ENCODE measurements at regions not wholly inside any gene's neighbourhood (a gene's known extent, or its start where the extent isn't known, plus 50 kb on each side); places are given as distances from the start of the nearest gene placed in this dataset.
"Not testable (repeated sequence)": the region's sequence is repeated elsewhere in the genome, so short reads cannot be mapped to it uniquely, and the experiment has no call there.

DNA sequence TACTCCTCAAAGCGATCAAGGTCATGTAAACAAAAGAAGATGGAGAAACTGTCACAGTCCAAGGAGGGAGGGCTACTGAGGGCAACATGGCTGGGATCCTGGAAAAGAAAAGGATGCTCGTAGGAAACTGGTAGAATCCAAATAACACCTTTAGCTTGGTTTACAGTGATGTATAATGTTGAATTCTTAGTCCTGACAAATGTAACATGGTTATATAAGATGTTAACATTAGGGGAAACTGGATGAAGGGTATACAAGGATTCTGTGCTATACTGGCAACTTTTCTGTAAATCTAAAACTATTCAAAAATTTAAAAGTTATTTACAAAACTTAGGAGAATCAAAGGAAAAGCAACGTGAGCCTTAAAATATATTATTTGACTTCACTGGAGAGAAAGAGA lies 257.0 kb downstream of the TTC32 start:
- Histone ChIP-seq H3K9me3 (ENCODE audit: control insufficient read depth, low read depth, low read length) (no peaks in the 10 kb centered on the region), H3K36me3 (ENCODE audit: control insufficient read depth, insufficient read depth, low read length) (no peaks in the 10 kb centered on the region), H3K4me3 (ENCODE audit: low read length) (no peak overlapping the region), H3K27ac (ENCODE audit: low read length) (no peak overlapping the region), H3K4me1 (ENCODE audit: control insufficient read depth, insufficient read depth, low read length) (no peaks in the 10 kb centered on the region), H3K27me3 (ENCODE audit: control insufficient read depth, insufficient read depth, low read length) (no peaks in the 10 kb centered on the region)
- DNase-seq, result no peak
- 100% methylated on average over 2 of the region's 3 CpGs for WGBS (ENCODE audit: insufficient coverage, low lambda C conversion rate)

GRCh38 chr2:19643117-19643518 lies 258.7 kb downstream of the TTC32 start:
- WGBS (ENCODE audit: insufficient coverage, low lambda C conversion rate), result 86% methylated on average over 1 of the region's 3 CpGs
- Histone ChIP-seq H3K9me3 (ENCODE audit: control insufficient read depth, low read depth, low read length) (no peaks in the 10 kb centered on the region), H3K4me1 (ENCODE audit: control insufficient read depth, insufficient read depth, low read length) (no peaks in the 10 kb centered on the region), H3K27ac (ENCODE audit: low read length) (no peak overlapping the region), H3K36me3 (ENCODE audit: control insufficient read depth, insufficient read depth, low read length) (no peaks in the 10 kb centered on the region), H3K4me3 (ENCODE audit: low read length) (no peak overlapping the region), H3K27me3 (ENCODE audit: control insufficient read depth, insufficient read depth, low read length) (no peaks in the 10 kb centered on the region)
- peak in 1 of 2 donors; percentile 8 for DNase-seq

GRCh38 chr2:19642501-19642900 lies 259.3 kb downstream of the TTC32 start:
- Histone ChIP-seq H3K4me1 (ENCODE audit: control insufficient read depth, insufficient read depth, low read length) (no peaks in the 10 kb centered on the region), H3K36me3 (ENCODE audit: control insufficient read depth, insufficient read depth, low read length) (no peaks in the 10 kb centered on the region), H3K9me3 (ENCODE audit: control insufficient read depth, low read depth, low read length) (no peaks in the 10 kb centered on the region), H3K27ac (ENCODE audit: low read length) (no peak overlapping the region), H3K27me3 (ENCODE audit: control insufficient read depth, insufficient read depth, low read length) (no peaks in the 10 kb centered on the region), H3K4me3 (ENCODE audit: low read length) (no peak overlapping the region)
- no peak for DNase-seq
- WGBS (ENCODE audit: insufficient coverage, low lambda C conversion rate), result no CpG with 5 or more reads among the region's 3 CpGs

DNA sequence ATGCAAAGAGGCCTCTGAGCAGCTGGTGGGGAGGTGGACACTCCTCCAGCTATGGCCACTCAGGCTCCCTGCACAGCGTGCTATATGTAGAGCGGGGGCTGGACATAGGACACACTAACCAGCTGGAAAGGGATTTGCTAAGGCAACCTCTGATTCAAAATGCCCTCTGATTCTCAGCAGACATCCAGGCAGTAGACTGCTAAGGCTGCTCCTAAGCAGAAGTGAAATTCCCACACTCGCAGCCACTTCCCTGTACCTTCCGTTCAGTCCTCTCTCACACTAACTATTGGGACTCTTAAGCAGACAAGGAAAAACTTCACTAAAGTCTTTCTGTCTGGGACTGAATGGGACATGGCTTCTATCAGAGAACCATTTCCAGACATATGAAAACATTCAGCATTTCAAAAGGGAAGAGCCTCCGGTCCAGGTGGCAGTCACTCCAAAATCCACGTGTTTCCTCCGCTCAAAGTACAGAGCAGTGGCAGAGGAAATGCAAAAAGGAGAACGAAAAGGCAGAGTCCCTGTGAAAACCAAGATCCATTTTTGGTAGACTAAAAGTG lies 265.8 kb downstream of the TTC32 start:
- Histone ChIP-seq H3K9me3 (ENCODE audit: control insufficient read depth, low read depth, low read length) (no peaks in the 10 kb centered on the region), H3K27ac (ENCODE audit: low read length) (no peak overlapping the region), H3K27me3 (ENCODE audit: control insufficient read depth, insufficient read depth, low read length) (no peaks in the 10 kb centered on the region), H3K36me3 (ENCODE audit: control insufficient read depth, insufficient read depth, low read length) (no peaks in the 10 kb centered on the region), H3K4me3 (ENCODE audit: low read length) (no peak overlapping the region), H3K4me1 (ENCODE audit: control insufficient read depth, insufficient read depth, low read length) (no peaks in the 10 kb centered on the region)
- DNase-seq, result no peak
- WGBS (ENCODE audit: insufficient coverage, low lambda C conversion rate), result 83% methylated on average over 1 of the region's 8 CpGs

DNA sequence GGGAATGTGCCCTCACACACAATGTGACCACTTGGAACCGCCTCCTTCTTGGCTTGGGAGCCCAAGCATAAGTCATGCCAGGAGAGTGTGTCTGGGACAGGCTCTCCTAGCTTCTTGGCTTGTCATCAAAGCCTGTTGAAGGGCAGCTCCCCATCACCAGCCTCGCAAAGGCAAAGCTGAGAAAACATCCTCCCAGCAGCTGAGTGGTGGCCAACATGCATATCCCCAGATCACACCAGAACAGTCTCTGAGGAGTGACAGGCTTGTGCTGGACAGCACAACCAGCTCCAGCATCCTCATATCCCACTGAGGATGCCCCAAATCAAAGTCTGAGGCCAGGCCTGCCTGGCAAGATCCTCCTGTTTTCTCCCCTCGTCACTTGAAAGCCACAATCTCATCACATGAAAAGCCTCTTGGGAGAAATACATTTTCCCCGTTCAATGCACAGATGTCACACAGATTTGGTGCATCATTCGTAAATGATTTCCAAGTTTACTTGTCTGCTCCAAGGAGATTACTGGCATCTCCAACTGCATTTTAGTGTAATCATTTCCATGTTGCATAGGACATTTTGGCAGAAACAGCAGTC lies 269.3 kb downstream of the TTC32 start:
- no peaks in the 10 kb centered on the region for H3K36me3 ChIP-seq (ENCODE audit: control insufficient read depth, insufficient read depth, low read length)
- DNase-seq, result no peak

DNA sequence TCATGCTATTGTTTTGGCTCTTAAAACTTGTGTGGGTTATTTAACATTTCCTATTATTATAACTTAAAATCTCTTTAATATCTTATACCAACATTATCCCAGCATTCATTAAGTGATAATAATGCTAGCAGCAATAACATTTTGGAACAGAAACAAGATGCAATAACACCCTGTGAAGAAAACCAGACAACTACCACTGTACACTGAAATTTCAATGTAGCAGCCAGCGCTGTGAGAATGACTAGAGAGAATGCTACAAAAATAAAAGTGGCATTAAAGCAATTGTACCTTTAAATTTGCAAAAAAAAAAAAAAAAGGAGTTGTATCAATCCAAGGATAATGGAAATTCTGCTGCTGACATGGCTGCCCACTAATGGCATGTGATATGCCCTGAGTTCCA lies 269.9 kb downstream of the TTC32 start:
- 83% methylated on average over 1 of the region's 1 CpG for WGBS (ENCODE audit: insufficient coverage, low lambda C conversion rate)
- Histone ChIP-seq H3K27ac (ENCODE audit: low read length) (no peak overlapping the region), H3K27me3 (ENCODE audit: control insufficient read depth, insufficient read depth, low read length) (no peaks in the 10 kb centered on the region), H3K4me3 (ENCODE audit: low read length) (no peak overlapping the region), H3K36me3 (ENCODE audit: control insufficient read depth, insufficient read depth, low read length) (no peaks in the 10 kb centered on the region), H3K9me3 (ENCODE audit: control insufficient read depth, low read depth, low read length) (no peaks in the 10 kb centered on the region), H3K4me1 (ENCODE audit: control insufficient read depth, insufficient read depth, low read length) (no peaks in the 10 kb centered on the region)
- DNase-seq, result no peak

More for the DNA sequence above, 269.3 kb downstream of the TTC32 start:
- no CpG with 5 or more reads among the region's 5 CpGs for WGBS (ENCODE audit: insufficient coverage, low lambda C conversion rate)
- H3K27me3 ChIP-seq (ENCODE audit: control insufficient read depth, insufficient read depth, low read length), result no peaks in the 10 kb centered on the region
- no peaks in the 10 kb centered on the region for H3K4me1 ChIP-seq (ENCODE audit: control insufficient read depth, insufficient read depth, low read length)
- no peak overlapping the region for H3K27ac ChIP-seq (ENCODE audit: low read length)
- H3K4me3 ChIP-seq (ENCODE audit: low read length), result no peak overlapping the region
- no peaks in the 10 kb centered on the region for H3K9me3 ChIP-seq (ENCODE audit: control insufficient read depth, low read depth, low read length)

GRCh38 chr2:19630921-19631320 lies 270.9 kb downstream of the TTC32 start:
- no peaks in the 10 kb centered on the region for H3K36me3 ChIP-seq (ENCODE audit: control insufficient read depth, insufficient read depth, low read length)
- no peaks in the 10 kb centered on the region for H3K9me3 ChIP-seq (ENCODE audit: control insufficient read depth, low read depth, low read length)
- H3K4me3 ChIP-seq (ENCODE audit: low read length), result no peak overlapping the region
- H3K27me3 ChIP-seq (ENCODE audit: control insufficient read depth, insufficient read depth, low read length), result no peaks in the 10 kb centered on the region
- 95% methylated on average over 2 of the region's 2 CpGs for WGBS (ENCODE audit: insufficient coverage, low lambda C conversion rate)
- no peak overlapping the region for H3K27ac ChIP-seq (ENCODE audit: low read length)
- H3K4me1 ChIP-seq (ENCODE audit: control insufficient read depth, insufficient read depth, low read length), result no peaks in the 10 kb centered on the region
- no peak for DNase-seq

GRCh38 chr2:19627359-19627758 lies 268.9 kb upstream of the OSR1 start:
- H3K9me3 ChIP-seq (ENCODE audit: control insufficient read depth, low read depth, low read length), result no peaks in the 10 kb centered on the region
- no peaks in the 10 kb centered on the region for H3K36me3 ChIP-seq (ENCODE audit: control insufficient read depth, insufficient read depth, low read length)
- no peaks in the 10 kb centered on the region for H3K4me1 ChIP-seq (ENCODE audit: control insufficient read depth, insufficient read depth, low read length)
- DNase-seq, result no peak
- no peaks in the 10 kb centered on the region for H3K27me3 ChIP-seq (ENCODE audit: control insufficient read depth, insufficient read depth, low read length)
- H3K4me3 ChIP-seq (ENCODE audit: low read length), result no peak overlapping the region
- no peak overlapping the region for H3K27ac ChIP-seq (ENCODE audit: low read length)

GRCh38 chr2:19623488-19623887 lies 265.1 kb upstream of the OSR1 start:
- H3K4me1 ChIP-seq (ENCODE audit: control insufficient read depth, insufficient read depth, low read length), result no peaks in the 10 kb centered on the region

DNA sequence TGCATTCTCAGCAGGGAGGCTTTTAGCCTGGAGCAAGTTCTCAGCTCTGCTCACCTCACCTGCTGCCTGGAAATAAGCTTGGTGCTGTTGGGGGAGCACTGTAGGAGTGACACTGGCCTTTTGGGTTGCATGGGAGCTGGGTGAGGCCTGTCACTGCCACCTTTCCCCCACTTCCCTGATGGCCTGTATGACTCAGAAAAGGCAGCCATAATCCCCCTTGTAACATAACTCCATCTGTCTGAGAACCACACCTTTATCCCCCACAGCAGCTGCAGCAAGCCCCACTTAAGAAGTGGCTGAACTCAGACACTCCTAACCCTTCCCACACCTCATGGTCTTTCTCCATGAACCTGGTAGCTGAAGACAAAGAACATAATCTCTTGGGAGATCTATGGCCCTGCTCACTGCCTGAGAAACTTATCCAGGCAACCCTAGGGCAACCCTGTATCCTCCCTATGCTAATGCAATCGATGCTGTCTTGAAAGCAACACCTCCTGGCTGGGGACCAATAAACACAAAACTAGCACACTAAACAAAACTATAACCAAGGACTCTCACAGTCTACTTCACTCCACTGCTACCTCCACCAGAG lies 258.9 kb upstream of the OSR1 start:
- WGBS (ENCODE audit: insufficient coverage, low lambda C conversion rate), result 80% methylated on average over 1 of the region's 1 CpG
- no peaks in the 10 kb centered on the region for H3K4me1 ChIP-seq (ENCODE audit: control insufficient read depth, insufficient read depth, low read length)
- no peaks in the 10 kb centered on the region for H3K9me3 ChIP-seq (ENCODE audit: control insufficient read depth, low read depth, low read length)
- no peaks in the 10 kb centered on the region for H3K27me3 ChIP-seq (ENCODE audit: control insufficient read depth, insufficient read depth, low read length)
- H3K4me3 ChIP-seq (ENCODE audit: low read length), result no peak overlapping the region
- no peak for DNase-seq
- no peak overlapping the region for H3K27ac ChIP-seq (ENCODE audit: low read length)
- no peaks in the 10 kb centered on the region for H3K36me3 ChIP-seq (ENCODE audit: control insufficient read depth, insufficient read depth, low read length)

More at GRCh38 chr2:19623488-19623887, 265.1 kb upstream of the OSR1 start:
- no peaks in the 10 kb centered on the region for H3K9me3 ChIP-seq (ENCODE audit: control insufficient read depth, low read depth, low read length)
- H3K36me3 ChIP-seq (ENCODE audit: control insufficient read depth, insufficient read depth, low read length), result no peaks in the 10 kb centered on the region
- H3K27ac ChIP-seq (ENCODE audit: low read length), result no peak overlapping the region
- DNase-seq, result no peak
- WGBS (ENCODE audit: insufficient coverage, low lambda C conversion rate), result no CpG with 5 or more reads among the region's 1 CpG
- no peak overlapping the region for H3K4me3 ChIP-seq (ENCODE audit: low read length)
- no peaks in the 10 kb centered on the region for H3K27me3 ChIP-seq (ENCODE audit: control insufficient read depth, insufficient read depth, low read length)

GRCh38 chr2:19615402-19615801 lies 257.0 kb upstream of the OSR1 start:
- DNase-seq; H3K9me3 ChIP-seq (ENCODE audit: control insufficient read depth, low read depth, low read length); H3K27me3 ChIP-seq (ENCODE audit: control insufficient read depth, insufficient read depth, low read length); H3K4me3 ChIP-seq (ENCODE audit: low read length); H3K27ac ChIP-seq (ENCODE audit: low read length); H3K36me3 ChIP-seq (ENCODE audit: control insufficient read depth, insufficient read depth, low read length); H3K4me1 ChIP-seq (ENCODE audit: control insufficient read depth, insufficient read depth, low read length): not testable (repeated sequence)
- WGBS (ENCODE audit: insufficient coverage, low lambda C conversion rate), result 100% methylated on average over 2 of the region's 6 CpGs
